H9 (cell line): ENCODE measurements at regions not wholly inside any gene's neighbourhood (a gene's known extent, or its start where the extent isn't known, plus 50 kb on each side); places are given as distances from the start of the nearest gene placed in this dataset.

ENCODE experiments used
- DNase-seq: peaks from one replicate; pipeline ENCODE4 v3.0.0-alpha.2; 2017
- H2AFZ ChIP-seq: one replicate; pipeline ENCODE4 v1.6.1; 2013; ENCODE audit warnings: mild to moderate bottlenecking, low read length, control low read depth, moderate library complexity
- H2AK5ac ChIP-seq: 2 replicates; pipeline ENCODE4 v1.6.1; 2013; ENCODE audit warnings: low read length, control low read depth, mixed read lengths; ENCODE audit not compliant: insufficient read length
- H2BK120ac ChIP-seq: one replicate; pipeline ENCODE4 v1.6.1; 2013; ENCODE audit warnings: low read depth, mild to moderate bottlenecking, low read length, control low read depth, inconsistent platforms; ENCODE audit not compliant: poor library complexity, severe bottlenecking
- H2BK12ac ChIP-seq: 2 replicates; pipeline ENCODE4 v1.6.1; 2013; ENCODE audit warnings: low read length, control low read depth, mixed read lengths, low read depth; ENCODE audit not compliant: insufficient read length
- H2BK15ac ChIP-seq: 2 replicates; pipeline ENCODE4 v1.6.1; 2013; ENCODE audit warnings: low read depth, low read length, control low read depth
- H2BK20ac ChIP-seq: one replicate; pipeline ENCODE4 v1.6.1; 2013; ENCODE audit warnings: low read depth, mild to moderate bottlenecking, low read length, control low read depth, inconsistent platforms; ENCODE audit not compliant: poor library complexity, severe bottlenecking
- H2BK5ac ChIP-seq: 2 replicates; pipeline ENCODE4 v1.6.1; 2013; ENCODE audit warnings: low read length, control low read depth, mixed read lengths; ENCODE audit not compliant: insufficient read length
- H3K14ac ChIP-seq: 2 replicates; pipeline ENCODE4 v1.6.1; 2013; ENCODE audit warnings: low read length, control low read depth; ENCODE audit not compliant: insufficient read depth
- H3K18ac ChIP-seq: 2 replicates; pipeline ENCODE4 v1.6.1; 2013; ENCODE audit warnings: low read depth, mild to moderate bottlenecking, mixed read lengths, low read length, control low read depth; ENCODE audit not compliant: insufficient read length
- H3K23ac ChIP-seq: 2 replicates; pipeline ENCODE4 v1.6.1; 2013; ENCODE audit warnings: low read length, control low read depth, mixed read lengths, low read depth; ENCODE audit not compliant: insufficient read length
- H3K23me2 ChIP-seq: 2 replicates; pipeline ENCODE4 v1.6.1; 2013; ENCODE audit warnings: low read depth, mild to moderate bottlenecking, mixed read lengths, low read length, control low read depth; ENCODE audit not compliant: insufficient read length, poor library complexity, severe bottlenecking
- H3K27ac ChIP-seq: 2 replicates; pipeline ENCODE4 v1.5.1; 2013; ENCODE audit warnings: low read length, control low read depth, mixed read lengths, low read depth; ENCODE audit not compliant: insufficient read length
- H3K27me3 ChIP-seq: 2 replicates; pipeline ENCODE4 v1.6.1; 2013; ENCODE audit warnings: low read length, control low read depth, inconsistent platforms; ENCODE audit not compliant: insufficient read depth
- H3K4ac ChIP-seq: 2 replicates; pipeline ENCODE4 v1.6.1; 2013; ENCODE audit warnings: low read depth, mild to moderate bottlenecking, control low read depth, inconsistent platforms, low read length, moderate library complexity
- H3K4me1 ChIP-seq: 2 replicates; pipeline ENCODE4 v1.6.1; 2013; ENCODE audit warnings: low read length, control low read depth, inconsistent platforms; ENCODE audit not compliant: insufficient read depth
- H3K4me2 ChIP-seq: 2 replicates; pipeline ENCODE4 v1.6.1; 2013; ENCODE audit warnings: low read length, control low read depth, mixed read lengths; ENCODE audit not compliant: insufficient read length, insufficient read depth
- H3K56ac ChIP-seq: 2 replicates; pipeline ENCODE4 v1.6.1; 2013; ENCODE audit warnings: low read depth, mild to moderate bottlenecking, mixed read lengths, low read length, control low read depth; ENCODE audit not compliant: insufficient read length
- H3K79me1 ChIP-seq: 2 replicates; pipeline ENCODE4 v1.6.1; 2013; ENCODE audit warnings: low read depth, mild to moderate bottlenecking, moderate library complexity, low read length, control low read depth, inconsistent platforms; ENCODE audit not compliant: insufficient read depth, poor library complexity, severe bottlenecking
- H3K79me2 ChIP-seq: 2 replicates; pipeline ENCODE4 v1.6.1; 2013; ENCODE audit warnings: low read length, control low read depth, inconsistent platforms; ENCODE audit not compliant: insufficient read depth
- H3K9ac ChIP-seq: 2 replicates; pipeline ENCODE4 v1.6.1; 2013; ENCODE audit warnings: low read length, control low read depth, mixed read lengths; ENCODE audit not compliant: insufficient read length; ENCODE audit errors: extremely low read depth
- H3K9me3 ChIP-seq: one replicate; pipeline ENCODE4 v1.6.1; 2013; ENCODE audit warnings: low read depth, low read length, inconsistent platforms; ENCODE audit not compliant: control insufficient read depth
- H3T11ph ChIP-seq: one replicate; pipeline ENCODE4 v1.6.1; 2013; ENCODE audit warnings: mild to moderate bottlenecking, low read length, control low read depth, inconsistent platforms
- H4K20me1 ChIP-seq: one replicate; pipeline ENCODE4 v1.6.1; 2013; ENCODE audit not compliant: control insufficient read depth, insufficient read length, insufficient read depth
- H4K5ac ChIP-seq: 2 replicates; pipeline ENCODE4 v1.6.1; 2013; ENCODE audit warnings: low read depth, mild to moderate bottlenecking, mixed read lengths, low read length, control low read depth; ENCODE audit not compliant: insufficient read length
- H4K8ac ChIP-seq: replicated peaks from 2 replicates; pipeline ENCODE4 v1.6.1; 2013; ENCODE audit warnings: low read length, control low read depth, mixed read lengths, low read depth; ENCODE audit not compliant: insufficient read length
- H4K91ac ChIP-seq: 2 replicates; pipeline ENCODE4 v1.6.1; 2013; ENCODE audit warnings: low read depth, mild to moderate bottlenecking, moderate library complexity, mixed read lengths, low read length, control low read depth; ENCODE audit not compliant: insufficient read length
- H3K27ac Mint-ChIP-seq, 3 experiments: 2 replicates in 2 of 3; 3 replicates in 1 of 3; pipeline ENCODE4 v1.8.0; 2020 to 2021; ENCODE audit warnings: mixed read lengths in 3 of 3, mild to moderate bottlenecking in 1 of 3, moderate library complexity in 1 of 3
- H3K27me3 Mint-ChIP-seq: 2 replicates; pipeline ENCODE4 v1.8.0; 2021; ENCODE audit warnings: low read depth, mild to moderate bottlenecking, moderate library complexity, mixed read lengths
- H3K36me3 Mint-ChIP-seq, 3 experiments: 2 replicates in 2 of 3; 3 replicates in 1 of 3; pipeline ENCODE4 v1.8.0; 2020 to 2021; ENCODE audit warnings: low read depth in 3 of 3, mixed read lengths in 3 of 3; ENCODE audit not compliant: insufficient read depth in 1 of 3
- H3K4me1 Mint-ChIP-seq, 2 experiments: 2 replicates each; pipeline ENCODE4 v1.8.0; 2020; ENCODE audit warnings: mixed read lengths in 2 of 2
- H3K4me3 Mint-ChIP-seq, 2 experiments: 2 replicates in 1 of 2; 3 replicates in 1 of 2; pipeline ENCODE4 v1.8.0; 2020 to 2021; ENCODE audit warnings: mild to moderate bottlenecking in 2 of 2, mixed read lengths in 2 of 2, moderate library complexity in 1 of 2
- H3K9me3 Mint-ChIP-seq, 2 experiments: 2 replicates in 1 of 2; 3 replicates in 1 of 2; pipeline ENCODE4 v1.8.0; 2020; ENCODE audit warnings: mild to moderate bottlenecking in 2 of 2, mixed read lengths in 2 of 2, moderate library complexity in 1 of 2
- CTCF ChIP-seq: fragments of 200-600 bp; sonication (generic); conservative IDR thresholded peaks from 3 replicates; pipeline ENCODE4 v1.8.0; 2021; ENCODE audit warnings: antibody characterized with exemption, mild to moderate bottlenecking
- WGBS: extraction: QIAGEN DNeasy Blood & Tissue Kit; methylation state at CpG from one replicate; pipeline ENCODE4 v1.1.7; 2013; ENCODE audit warnings: missing lambda C conversion rate, low lambda C conversion rate, mixed read lengths; ENCODE audit not compliant: insufficient read length; ENCODE audit errors: extremely low coverage; 5-methylcytosine and 5-hydroxymethylcytosine counted together

- Histone ChIP-seq H2BK12ac (no peak overlapping the region), H4K5ac (no peak overlapping the region), H2AFZ (no peak overlapping the region), H4K20me1 (no peaks in the 10 kb centered on the region), H3K4ac (no peak overlapping the region), H3T11ph (no peak overlapping the region), H3K79me2 (no peaks in the 10 kb centered on the region), H3K56ac (no peak overlapping the region), H4K91ac (no peak overlapping the region), H2BK5ac (no peak overlapping the region), H3K79me1 (no peaks in the 10 kb centered on the region), H3K23me2 (no peaks in the 10 kb centered on the region), H2BK20ac (no peak overlapping the region), H2AK5ac (no peak overlapping the region), H3K9me3 (peaks cover 13% of the 10 kb centered on the region), H3K27me3 (no peaks in the 10 kb centered on the region), H3K18ac (no peak overlapping the region), H3K14ac (no peak overlapping the region), H3K27ac (no peak overlapping the region), H3K9ac (no peak overlapping the region), H3K23ac (no peak overlapping the region), H2BK15ac (no peak overlapping the region), H3K4me1 (no peaks in the 10 kb centered on the region), H3K4me2 (no peak overlapping the region), H2BK120ac (no peak overlapping the region), H4K8ac (no peak overlapping the region)
- H3K27me3 Mint-ChIP-seq: no peaks in the 10 kb centered on the region
- TF ChIP-seq CTCF: no peak
- peaks cover under 1 to 7% of the 10 kb centered on the region in 2 experiments; a peak in 3 of 4 replicates for H3K4me1 Mint-ChIP-seq
- no CpG with 5 or more reads among the region's 6 CpGs for WGBS
- H3K36me3 Mint-ChIP-seq: peaks cover 0 to 19% (median 8%) of the 10 kb centered on the region in 3 experiments; a peak in 5 of 7 replicates
- H3K27ac Mint-ChIP-seq: no peak overlapping the region
- H3K9me3 Mint-ChIP-seq: peaks cover 27 to 29% of the 10 kb centered on the region in 2 experiments
- no peak for DNase-seq
- H3K4me3 Mint-ChIP-seq: no peak overlapping the region
These were observed 272.0 kb upstream of the SULF2 start for GRCh38 chr20:48057251-48057650.
